ENCODE measurements at regions not wholly inside any gene's neighbourhood (a gene's known extent, or its start where the extent isn't known, plus 50 kb on each side); places are given as distances from the start of the nearest gene placed in this dataset.

GRCh38 chr22:25478528-25478927 lies 85.9 kb upstream of the GRK3 start:
- no peak for TF ChIP-seq CTCF (conservative IDR thresholded peaks at IDR 0.05; ENCODE audit: low read length)
- no peak for TF ChIP-seq EZH2phosphoT487 (IDR thresholded peaks at IDR 0.05; ENCODE audit: borderline replicate concordance, low read depth, low read length)

Measured in OCI-LY7 (cell line).